DND-41 (cell line): ENCODE measurements at regions not wholly inside any gene's neighbourhood (a gene's known extent, or its start where the extent isn't known, plus 50 kb on each side); places are given as distances from the start of the nearest gene placed in this dataset.

ENCODE experiments used
- ATAC-seq: fragments of 200-7000 bp; cut with Tn5 transposase; 3 replicates; pipeline ENCODE4 v1.9.1; 2021; ENCODE audit warnings: low read depth; ENCODE audit not compliant: insufficient read depth
- DNase-seq: peaks from one replicate; pipeline ENCODE4 v3.0.0-alpha.2; 2020
- H2AFZ ChIP-seq: 2 replicates; pipeline ENCODE4 v1.6.0; 2012; ENCODE audit warnings: low read depth, low read length
- H3K27ac ChIP-seq: 2 replicates; pipeline ENCODE4 v1.5.1; 2012; ENCODE audit warnings: low read length, inconsistent platforms
- H3K27me3 ChIP-seq: fragments of 200-600 bp; sonication (generic); 2 replicates; pipeline ENCODE4 v1.6.0; 2012; ENCODE audit warnings: low read length, mild to moderate bottlenecking, inconsistent platforms; ENCODE audit not compliant: insufficient read depth, poor library complexity
- H3K36me3 ChIP-seq: 2 replicates; pipeline ENCODE4 v1.5.1; 2012; ENCODE audit warnings: low read length, inconsistent platforms; ENCODE audit not compliant: insufficient read depth
- H3K4me1 ChIP-seq: 2 replicates; pipeline ENCODE4 v1.5.1; 2012; ENCODE audit warnings: mild to moderate bottlenecking, low read length; ENCODE audit not compliant: insufficient read depth
- H3K4me2 ChIP-seq: 2 replicates; pipeline ENCODE4 v1.6.0; 2012; ENCODE audit warnings: mild to moderate bottlenecking, moderate library complexity, low read length, inconsistent platforms; ENCODE audit not compliant: insufficient read depth
- H3K4me3 ChIP-seq, 2 experiments: fragments of 200-600 bp in 1 of 2; shearing (Covaris generic) in 1 of 2; 2 replicates each; pipeline ENCODE4 v1.5.1; 2012 to 2016; ENCODE audit warnings: inconsistent platforms in 2 of 2, low read length in 2 of 2, mild to moderate bottlenecking in 2 of 2, low read depth in 1 of 2, moderate library complexity in 1 of 2
- H3K79me2 ChIP-seq: 2 replicates; pipeline ENCODE4 v1.6.0; 2012; ENCODE audit warnings: low read length, inconsistent platforms; ENCODE audit not compliant: insufficient read depth
- H3K9ac ChIP-seq: 2 replicates; pipeline ENCODE4 v1.6.0; 2012; ENCODE audit warnings: low read depth, mild to moderate bottlenecking, inconsistent platforms, low read length, moderate library complexity
- H3K9me3 ChIP-seq: 2 replicates; pipeline ENCODE4 v1.5.1; 2012; ENCODE audit warnings: low read length, moderate library complexity, mild to moderate bottlenecking, inconsistent platforms; ENCODE audit not compliant: insufficient read depth, severe bottlenecking
- H4K20me1 ChIP-seq: 2 replicates; pipeline ENCODE4 v1.6.0; 2012; ENCODE audit warnings: low read length; ENCODE audit not compliant: insufficient read depth
- EZH2 ChIP-seq: IDR thresholded peaks from 3 replicates; pipeline ENCODE4 v1.6.1; 2012; ENCODE audit warnings: borderline replicate concordance, low read depth, mild to moderate bottlenecking, moderate library complexity, low read length, inconsistent platforms; ENCODE audit not compliant: severe bottlenecking
- TF ChIP-seq, protein P1 (sequence below): IDR thresholded peaks from 2 replicates; pipeline ENCODE4 v1.5.1; 2012; ENCODE audit warnings: borderline replicate concordance, low read length, moderate library complexity, mild to moderate bottlenecking; ENCODE audit not compliant: poor library complexity, severe bottlenecking; ENCODE audit errors: extremely low read depth

DNA sequence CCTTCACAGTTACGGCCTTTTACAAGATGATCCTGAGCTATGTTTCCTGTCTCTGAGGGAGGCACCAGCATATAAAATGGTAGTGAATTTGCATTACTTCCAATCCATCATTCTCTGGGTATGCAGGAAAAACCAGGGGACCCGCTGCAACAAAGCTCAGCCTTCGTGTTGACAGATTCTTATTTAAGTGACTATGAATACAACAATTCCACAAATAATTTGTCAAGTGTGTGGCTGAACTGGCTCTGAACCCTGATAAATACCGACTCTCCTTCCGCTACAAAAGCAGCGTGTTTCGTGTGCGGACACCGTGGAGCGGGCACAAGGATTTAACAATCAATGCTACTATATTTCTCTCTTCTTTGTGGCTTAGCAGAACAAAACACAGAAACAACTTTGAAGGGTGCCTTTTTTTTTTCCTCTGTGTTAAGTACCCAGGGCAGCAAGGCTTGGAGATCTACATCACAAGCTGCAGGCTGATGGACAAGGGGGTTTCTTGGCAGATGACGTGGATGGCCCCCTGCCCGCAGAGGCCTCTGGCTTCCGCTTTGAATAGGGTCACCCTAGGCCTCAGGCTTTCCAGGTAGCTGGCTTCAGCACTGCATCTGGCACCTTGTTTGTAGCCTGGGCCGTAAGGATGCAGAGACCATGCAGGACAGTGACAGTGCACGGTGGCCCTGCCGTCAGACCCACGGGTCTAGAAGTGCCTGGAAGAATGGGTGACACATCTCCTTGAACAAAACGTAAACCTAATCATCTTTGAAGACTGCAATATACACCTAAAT is 280.5 kb upstream of the TSHZ3 start:
- no peaks in the 10 kb centered on the region for H3K36me3 ChIP-seq
- peaks cover 2% of the 10 kb centered on the region for H3K27me3 ChIP-seq
- no peak overlapping the region for H3K4me3 ChIP-seq
- H4K20me1 ChIP-seq, result no peaks in the 10 kb centered on the region
- DNase-seq (no peak), ATAC-seq (no peak)
- H3K27ac ChIP-seq, result no peak overlapping the region
- no peak for TF ChIP-seq EZH2
- TF ChIP-seq, protein P1, sequence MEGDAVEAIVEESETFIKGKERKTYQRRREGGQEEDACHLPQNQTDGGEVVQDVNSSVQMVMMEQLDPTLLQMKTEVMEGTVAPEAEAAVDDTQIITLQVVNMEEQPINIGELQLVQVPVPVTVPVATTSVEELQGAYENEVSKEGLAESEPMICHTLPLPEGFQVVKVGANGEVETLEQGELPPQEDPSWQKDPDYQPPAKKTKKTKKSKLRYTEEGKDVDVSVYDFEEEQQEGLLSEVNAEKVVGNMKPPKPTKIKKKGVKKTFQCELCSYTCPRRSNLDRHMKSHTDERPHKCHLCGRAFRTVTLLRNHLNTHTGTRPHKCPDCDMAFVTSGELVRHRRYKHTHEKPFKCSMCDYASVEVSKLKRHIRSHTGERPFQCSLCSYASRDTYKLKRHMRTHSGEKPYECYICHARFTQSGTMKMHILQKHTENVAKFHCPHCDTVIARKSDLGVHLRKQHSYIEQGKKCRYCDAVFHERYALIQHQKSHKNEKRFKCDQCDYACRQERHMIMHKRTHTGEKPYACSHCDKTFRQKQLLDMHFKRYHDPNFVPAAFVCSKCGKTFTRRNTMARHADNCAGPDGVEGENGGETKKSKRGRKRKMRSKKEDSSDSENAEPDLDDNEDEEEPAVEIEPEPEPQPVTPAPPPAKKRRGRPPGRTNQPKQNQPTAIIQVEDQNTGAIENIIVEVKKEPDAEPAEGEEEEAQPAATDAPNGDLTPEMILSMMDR, result no peak
- H3K79me2 ChIP-seq, result no peaks in the 10 kb centered on the region
- no peak overlapping the region for H3K9ac ChIP-seq
- H3K4me1 ChIP-seq, result no peaks in the 10 kb centered on the region
- no peak overlapping the region for H3K4me2 ChIP-seq
- H2AFZ ChIP-seq, result no peak overlapping the region
- H3K9me3 ChIP-seq, result no peaks in the 10 kb centered on the region

GRCh38 chr19:31633014-31633413 is 283.8 kb upstream of the TSHZ3 start:
- H3K4me1 ChIP-seq, result no peaks in the 10 kb centered on the region
- no peaks in the 10 kb centered on the region for H3K9me3 ChIP-seq
- ATAC-seq, result no peak
- H4K20me1 ChIP-seq, result no peaks in the 10 kb centered on the region
- no peak overlapping the region for H3K9ac ChIP-seq
- TF ChIP-seq EZH2, result no peak
- TF ChIP-seq, protein P1, result no peak
- DNase-seq, result no peak
- no peaks in the 10 kb centered on the region for H3K79me2 ChIP-seq
- H3K27ac ChIP-seq, result no peak overlapping the region
- H3K4me2 ChIP-seq, result no peak overlapping the region
- no peak overlapping the region for H2AFZ ChIP-seq
- H3K36me3 ChIP-seq, result no peaks in the 10 kb centered on the region
- H3K27me3 ChIP-seq, result no peaks in the 10 kb centered on the region
- H3K4me3 ChIP-seq, result no peak overlapping the region

DNA sequence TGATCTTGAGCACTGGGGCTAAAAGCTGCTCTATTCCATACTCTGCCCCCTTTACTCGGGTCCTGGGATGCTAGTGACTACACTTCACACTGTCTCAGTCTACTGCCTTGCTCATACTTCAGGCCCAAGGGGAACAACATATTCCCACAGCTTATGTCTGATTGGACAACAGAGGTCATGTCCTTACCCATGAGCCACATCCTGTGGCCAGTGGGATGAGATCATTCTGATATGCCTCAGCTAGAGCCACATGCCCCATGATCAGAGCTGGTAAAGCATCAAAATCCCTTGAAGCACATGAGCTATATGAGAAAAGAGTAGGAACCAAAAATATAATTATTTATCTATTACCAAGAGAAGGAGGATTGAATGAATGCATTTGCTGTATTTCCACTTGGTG is 290.1 kb upstream of the TSHZ3 start:
- TF ChIP-seq, protein P1, result no peak
- no peak for TF ChIP-seq EZH2
- Histone ChIP-seq H3K27ac (no peak overlapping the region), H2AFZ (no peak overlapping the region), H4K20me1 (no peaks in the 10 kb centered on the region), H3K9me3 (no peaks in the 10 kb centered on the region), H3K4me2 (no peak overlapping the region), H3K79me2 (no peaks in the 10 kb centered on the region), H3K27me3 (no peaks in the 10 kb centered on the region), H3K36me3 (no peaks in the 10 kb centered on the region), H3K9ac (no peak overlapping the region), H3K4me1 (no peaks in the 10 kb centered on the region), H3K4me3 (no peak overlapping the region)
- ATAC-seq (no peak), DNase-seq (no peak)

DNA sequence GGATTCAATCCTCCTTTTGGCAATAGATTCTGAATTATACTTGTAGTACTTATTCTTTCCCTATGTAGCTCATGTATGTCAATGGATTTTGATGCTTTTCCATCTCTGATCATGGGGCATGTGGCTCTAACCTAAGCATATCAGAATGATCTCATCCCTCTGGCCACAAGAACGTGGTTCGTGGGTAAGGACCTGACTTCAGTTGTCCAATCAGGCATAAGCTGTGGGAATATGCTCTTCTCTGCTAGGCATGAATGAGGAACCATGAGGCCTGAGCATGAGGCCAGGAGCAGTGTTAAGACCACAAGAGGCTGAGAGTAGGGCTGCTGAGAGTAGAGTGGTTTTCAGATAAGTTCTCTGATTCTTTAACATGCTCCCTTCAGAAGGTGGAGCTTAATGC is 292.4 kb upstream of the TSHZ3 start:
- no peaks in the 10 kb centered on the region for H3K79me2 ChIP-seq
- no peaks in the 10 kb centered on the region for H3K27me3 ChIP-seq
- no peak overlapping the region for H3K4me3 ChIP-seq
- TF ChIP-seq EZH2, result no peak
- TF ChIP-seq, protein P1, result no peak
- no peaks in the 10 kb centered on the region for H3K36me3 ChIP-seq
- ATAC-seq (no peak), DNase-seq (no peak)
- H3K9me3 ChIP-seq, result no peaks in the 10 kb centered on the region
- H3K4me1 ChIP-seq, result no peaks in the 10 kb centered on the region
- no peak overlapping the region for H3K9ac ChIP-seq
- H4K20me1 ChIP-seq, result no peaks in the 10 kb centered on the region
- no peak overlapping the region for H3K4me2 ChIP-seq
- H3K27ac ChIP-seq, result no peak overlapping the region
- no peak overlapping the region for H2AFZ ChIP-seq
